Upper lobe of left lung (tissue), 4 donors: ENCODE measurements at regions not wholly inside any gene's neighbourhood (a gene's known extent, or its start where the extent isn't known, plus 50 kb on each side); places are given as distances from the start of the nearest gene placed in this dataset.
"Not testable (repeated sequence)": the region's sequence is repeated elsewhere in the genome, so short reads cannot be mapped to it uniquely, and the experiment has no call there.

ENCODE experiments used
- EP300 ChIP-seq, 4 donors: sonication (generic); formaldehyde crosslinking; IDR thresholded peaks; one replicate each; pipeline ENCODE4 v1.5.1; 2017; ENCODE audit warnings: antibody characterized with exemption in 4 of 4, control low read depth in 2 of 4
- TF ChIP-seq, protein P1 (sequence below), 6 experiments: fragments of 450-650 bp in 4 of 6; fragments of 200-600 bp in 2 of 6; sonication (generic) in 2 of 6; IDR thresholded peaks; one replicate each; pipeline ENCODE4 v1.5.1; 2016 to 2019; ENCODE audit warnings: antibody characterized with exemption in 6 of 6

- TF ChIP-seq EP300 (IDR thresholded peaks at IDR 0.05), result peak in 1 of 4 donors; percentile 13
- TF ChIP-seq, protein P1, sequence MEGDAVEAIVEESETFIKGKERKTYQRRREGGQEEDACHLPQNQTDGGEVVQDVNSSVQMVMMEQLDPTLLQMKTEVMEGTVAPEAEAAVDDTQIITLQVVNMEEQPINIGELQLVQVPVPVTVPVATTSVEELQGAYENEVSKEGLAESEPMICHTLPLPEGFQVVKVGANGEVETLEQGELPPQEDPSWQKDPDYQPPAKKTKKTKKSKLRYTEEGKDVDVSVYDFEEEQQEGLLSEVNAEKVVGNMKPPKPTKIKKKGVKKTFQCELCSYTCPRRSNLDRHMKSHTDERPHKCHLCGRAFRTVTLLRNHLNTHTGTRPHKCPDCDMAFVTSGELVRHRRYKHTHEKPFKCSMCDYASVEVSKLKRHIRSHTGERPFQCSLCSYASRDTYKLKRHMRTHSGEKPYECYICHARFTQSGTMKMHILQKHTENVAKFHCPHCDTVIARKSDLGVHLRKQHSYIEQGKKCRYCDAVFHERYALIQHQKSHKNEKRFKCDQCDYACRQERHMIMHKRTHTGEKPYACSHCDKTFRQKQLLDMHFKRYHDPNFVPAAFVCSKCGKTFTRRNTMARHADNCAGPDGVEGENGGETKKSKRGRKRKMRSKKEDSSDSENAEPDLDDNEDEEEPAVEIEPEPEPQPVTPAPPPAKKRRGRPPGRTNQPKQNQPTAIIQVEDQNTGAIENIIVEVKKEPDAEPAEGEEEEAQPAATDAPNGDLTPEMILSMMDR (IDR thresholded peaks at IDR 0.05), result not testable (repeated sequence)
Measured at GRCh38 chr17:6003221-6003620, 67.0 kb upstream of the WSCD1 start.
